ENCODE measurements at regions not wholly inside any gene's neighbourhood (a gene's known extent, or its start where the extent isn't known, plus 50 kb on each side); places are given as distances from the start of the nearest gene placed in this dataset.

- no peak overlapping the region for H3K4me3 ChIP-seq
- ATAC-seq (ENCODE audit: insufficient read depth, low FRiP score) (no peak), DNase-seq (peak in 2 of 3 donors; percentile 36 to 69)
- H3K27me3 ChIP-seq (ENCODE audit: control insufficient read depth in 3 of 3, insufficient read depth in 3 of 3, low read length in 2 of 3), result no peaks in the 10 kb centered on the region
- WGBS, 2 donors, result 56 to 77% methylated on average over 3 of the region's 3 CpGs
- H3K27ac ChIP-seq (ENCODE audit: low read depth in 1 of 2, low read length in 1 of 2), result no peak overlapping the region
- TF ChIP-seq CTCF (IDR thresholded peaks at IDR 0.05; ENCODE audit: control extremely low read depth, extremely low read depth), result no peak
- no peak overlapping the region for H3K9ac ChIP-seq (ENCODE audit: insufficient read depth in 1 of 2, low read length in 2 of 2)
- no peaks in the 10 kb centered on the region for H3K36me3 ChIP-seq (ENCODE audit: control insufficient read depth in 4 of 4, insufficient read depth in 4 of 4, low read length in 4 of 4)
- H3K4me1 ChIP-seq (ENCODE audit: control insufficient read depth in 5 of 5, insufficient read depth in 5 of 5, low read length in 5 of 5), result no peaks in the 10 kb centered on the region
- H3K9me3 ChIP-seq (ENCODE audit: control insufficient read depth in 4 of 4, insufficient read depth in 3 of 4, low read length in 3 of 4), result peaks cover 0 to 7% (median under 1%) of the 10 kb centered on the region in 4 donors
These were observed 184.6 kb upstream of the GPR149 start for GRCh38 chr3:154614601-154615000.

GRCh38 chr3:154614078-154614477, 184.1 kb upstream of the GPR149 start:
- TF ChIP-seq CTCF (IDR thresholded peaks at IDR 0.05; ENCODE audit: control extremely low read depth, extremely low read depth), result no peak
- Histone ChIP-seq H3K9ac (ENCODE audit: insufficient read depth in 1 of 2, low read length in 2 of 2) (no peak overlapping the region), H3K27ac (ENCODE audit: low read depth in 1 of 2, low read length in 1 of 2) (no peak overlapping the region), H3K4me1 (ENCODE audit: control insufficient read depth in 5 of 5, insufficient read depth in 5 of 5, low read length in 5 of 5) (no peaks in the 10 kb centered on the region), H3K4me3 (no peak overlapping the region), H3K36me3 (ENCODE audit: control insufficient read depth in 4 of 4, insufficient read depth in 4 of 4, low read length in 4 of 4) (no peaks in the 10 kb centered on the region), H3K9me3 (ENCODE audit: control insufficient read depth in 4 of 4, insufficient read depth in 3 of 4, low read length in 3 of 4) (peaks cover 0 to 2% (median under 1%) of the 10 kb centered on the region in 4 donors), H3K27me3 (ENCODE audit: control insufficient read depth in 3 of 3, insufficient read depth in 3 of 3, low read length in 2 of 3) (no peaks in the 10 kb centered on the region)
- ATAC-seq (ENCODE audit: insufficient read depth, low FRiP score), result no peak
- DNase-seq, result no peak
- 92 to 93% methylated on average over 1 of the region's 1 CpG for WGBS, 2 donors

- TF ChIP-seq CTCF (IDR thresholded peaks at IDR 0.05; ENCODE audit: control extremely low read depth, extremely low read depth), result no peak
- no peak overlapping the region for H3K9ac ChIP-seq (ENCODE audit: insufficient read depth in 1 of 2, low read length in 2 of 2)
- H3K4me1 ChIP-seq (ENCODE audit: control insufficient read depth in 5 of 5, insufficient read depth in 5 of 5, low read length in 5 of 5), result no peaks in the 10 kb centered on the region
- H3K9me3 ChIP-seq (ENCODE audit: control insufficient read depth in 4 of 4, insufficient read depth in 3 of 4, low read length in 3 of 4), result peaks cover 0 to 6% (median 0%) of the 10 kb centered on the region in 4 donors
- H3K27ac ChIP-seq (ENCODE audit: low read depth in 1 of 2, low read length in 1 of 2), result no peak overlapping the region
- H3K27me3 ChIP-seq (ENCODE audit: control insufficient read depth in 3 of 3, insufficient read depth in 3 of 3, low read length in 2 of 3), result no peaks in the 10 kb centered on the region
- no peaks in the 10 kb centered on the region for H3K36me3 ChIP-seq (ENCODE audit: control insufficient read depth in 4 of 4, insufficient read depth in 4 of 4, low read length in 4 of 4)
- ATAC-seq (ENCODE audit: insufficient read depth, low FRiP score) (no peak), DNase-seq (no peak)
- no peak overlapping the region for H3K4me3 ChIP-seq
These were observed 172.3 kb upstream of the GPR149 start for GRCh38 chr3:154602241-154602640.

GRCh38 chr3:154598166-154598565, 168.2 kb upstream of the GPR149 start:
- Histone ChIP-seq H3K9ac (ENCODE audit: insufficient read depth in 1 of 2, low read length in 2 of 2) (no peak overlapping the region), H3K36me3 (ENCODE audit: control insufficient read depth in 4 of 4, insufficient read depth in 4 of 4, low read length in 4 of 4) (no peaks in the 10 kb centered on the region), H3K4me3 (no peak overlapping the region), H3K27me3 (ENCODE audit: control insufficient read depth in 3 of 3, insufficient read depth in 3 of 3, low read length in 2 of 3) (no peaks in the 10 kb centered on the region), H3K9me3 (ENCODE audit: control insufficient read depth in 4 of 4, insufficient read depth in 3 of 4, low read length in 3 of 4) (peaks cover 0 to 6% (median 0%) of the 10 kb centered on the region in 4 donors), H3K4me1 (ENCODE audit: control insufficient read depth in 5 of 5, insufficient read depth in 5 of 5, low read length in 5 of 5) (no peaks in the 10 kb centered on the region), H3K27ac (ENCODE audit: low read depth in 1 of 2, low read length in 1 of 2) (no peak overlapping the region)
- 70 to 84% methylated on average over 3 of the region's 3 CpGs for WGBS, 2 donors
- no peak for ATAC-seq (ENCODE audit: insufficient read depth, low FRiP score)
- DNase-seq, result no peak
- TF ChIP-seq CTCF (IDR thresholded peaks at IDR 0.05; ENCODE audit: control extremely low read depth, extremely low read depth), result no peak
